ENCODE measurements at regions not wholly inside any gene's neighbourhood (a gene's known extent, or its start where the extent isn't known, plus 50 kb on each side); places are given as distances from the start of the nearest gene placed in this dataset.

DNA sequence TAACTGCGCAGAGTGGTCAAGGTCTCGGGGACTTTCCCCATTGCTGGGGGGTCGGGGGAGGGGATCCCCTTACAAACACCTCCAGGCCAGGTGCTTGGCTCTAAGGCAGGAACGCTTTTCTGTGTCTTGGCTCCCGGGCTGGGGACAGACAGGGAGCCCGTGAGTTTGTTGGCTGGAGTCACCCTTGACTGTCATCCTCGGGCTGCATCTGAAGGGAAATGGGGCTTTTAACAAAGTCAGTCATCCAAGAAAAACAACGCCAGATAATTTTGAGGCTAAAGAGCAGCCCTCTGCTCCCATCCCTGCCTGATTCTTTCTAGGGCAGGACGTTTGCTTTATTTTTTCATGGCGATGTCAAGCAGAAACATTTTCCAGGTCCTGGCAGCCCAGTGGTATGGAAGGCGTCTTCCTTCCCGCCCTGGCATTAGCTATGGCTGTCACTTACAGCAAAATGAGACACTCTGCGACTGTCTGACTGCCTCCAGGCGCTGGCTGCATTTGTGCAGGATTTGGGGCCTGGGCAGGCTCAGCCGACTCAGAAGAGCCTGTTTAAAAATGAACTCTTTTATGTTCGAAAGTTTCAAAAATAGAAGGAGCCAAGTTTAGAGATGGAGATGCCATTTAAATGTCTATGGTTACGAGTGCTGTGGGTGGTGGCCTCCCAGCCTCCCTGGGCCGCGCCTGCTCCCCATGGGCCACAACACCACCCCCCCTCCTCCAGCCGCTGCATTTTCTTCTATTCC, 54.7 kb upstream of the TNS3 start:
- no peak for TF ChIP-seq ZNF274 (IDR thresholded peaks at IDR 0.05; ENCODE audit: low read depth, low read length)
- no peak for TF ChIP-seq YY1 (IDR thresholded peaks at IDR 0.05; ENCODE audit: insufficient read depth, insufficient read length)
- no peak for TF ChIP-seq SUZ12 (IDR thresholded peaks at IDR 0.05; ENCODE audit: extremely low read depth, insufficient read depth, insufficient read length)
